ENCODE measurements at regions not wholly inside any gene's neighbourhood (a gene's known extent, or its start where the extent isn't known, plus 50 kb on each side); places are given as distances from the start of the nearest gene placed in this dataset.

GRCh38 chr17:13425390-13425789 is 176.3 kb downstream of the HS3ST3A1 start:
- Histone ChIP-seq H3K23ac (ENCODE audit: insufficient read length) (no peak overlapping the region), H2BK120ac (replicated peaks; ENCODE audit: low read depth, low read length) (no peak overlapping the region), H3K56ac (replicated peaks; ENCODE audit: insufficient read length, low read depth, low read length) (no peak overlapping the region), H3K14ac (ENCODE audit: insufficient read length) (no peak overlapping the region), H3K9ac (replicated peaks in 1 of 4; ENCODE audit: extremely low read depth in 1 of 4, low read depth in 3 of 4, low read length in 3 of 4) (peak overlapping the region in 1 of 4 experiments; percentile 8; a peak in 1 of 7 replicates), H3K4me1 (replicated peaks in 1 of 4; ENCODE audit: control insufficient read depth in 3 of 4, insufficient read depth in 4 of 4, low read length in 3 of 4) (no peaks in the 10 kb centered on the region), H3K79me2 (ENCODE audit: control insufficient read depth in 1 of 2, insufficient read depth in 2 of 2, low read length in 2 of 2) (no peaks in the 10 kb centered on the region), H2BK5ac (ENCODE audit: low read depth, low read length) (no peak overlapping the region), H3K27ac (ENCODE audit: low read depth, low read length) (no peak overlapping the region), H2BK20ac (ENCODE audit: low read length) (no peak overlapping the region), H3K4ac (replicated peaks; ENCODE audit: insufficient read length, low read depth, low read length) (no peak overlapping the region), H2BK12ac (ENCODE audit: low read depth, low read length) (no peak overlapping the region), H3K9me3 (ENCODE audit: insufficient read depth in 2 of 2, low read depth in 1 of 2, low read length in 1 of 2) (no peaks in the 10 kb centered on the region), H3K23me2 (ENCODE audit: low read depth, low read length) (no peaks in the 10 kb centered on the region), H3K36me3 (ENCODE audit: control insufficient read depth in 2 of 4, insufficient read depth in 4 of 4, low read length in 3 of 4) (no peaks in the 10 kb centered on the region), H3K27me3 (replicated peaks in 1 of 4; ENCODE audit: control insufficient read depth in 3 of 4, extremely low read depth in 1 of 4, insufficient read depth in 3 of 4, low read length in 3 of 4) (peaks cover 0 to 1% (median 0%) of the 10 kb centered on the region in 4 experiments; a peak in 1 of 7 replicates), H2BK15ac (ENCODE audit: low read length) (no peak overlapping the region), H2AFZ (ENCODE audit: low read length) (no peak overlapping the region), H3K18ac (ENCODE audit: extremely low read depth, low read length) (no peak overlapping the region), H3K4me2 (ENCODE audit: insufficient read depth in 1 of 2, low read depth in 2 of 2, low read length in 2 of 2) (no peak overlapping the region), H3K79me1 (ENCODE audit: low read depth, low read length) (no peaks in the 10 kb centered on the region), H3K4me3 (ENCODE audit: extremely low read depth in 1 of 4, insufficient read depth in 2 of 4, low read depth in 3 of 4, low read length in 4 of 4) (no peak overlapping the region), H4K8ac (ENCODE audit: extremely low read depth, insufficient read depth, low read length) (no peak overlapping the region), H4K91ac (replicated peaks; ENCODE audit: insufficient read length, low read length) (no peak overlapping the region), H4K20me1 (replicated peaks in 1 of 2; ENCODE audit: control insufficient read depth in 1 of 2, insufficient read depth in 2 of 2, low read length in 2 of 2) (no peaks in the 10 kb centered on the region), H2AK5ac (ENCODE audit: low read depth, low read length) (no peak overlapping the region), H4K5ac (ENCODE audit: insufficient read length, low read depth, low read length) (no peak overlapping the region)
- ChIA-PET CTCF (ENCODE audit: partially characterized antibody) (no interaction called here), POLR2A (ENCODE audit: partially characterized antibody) (no interaction called here)
- 94% methylated on average over 4 of the region's 4 CpGs; no CpG with 5 or more reads in 1 of the 2 experiments for WGBS, 2 experiments (ENCODE audit: extremely low coverage in 1 of 2, insufficient coverage in 1 of 2, insufficient read length in 1 of 2, insufficient replicate concordance in 2 of 2, low coverage in 1 of 2, low lambda C conversion rate in 2 of 2, missing lambda C conversion rate in 1 of 2)
- FAIRE-seq (no peak), DNase-seq (ENCODE audit: low read depth in 1 of 2, low spot score in 2 of 2) (no peak)
- TF ChIP-seq POLR2AphosphoS5 (IDR thresholded peaks at IDR 0.05; ENCODE audit: low read depth, low read length) (no peak), GTF2F1 (IDR thresholded peaks at IDR 0.05; ENCODE audit: borderline replicate concordance, low read depth, low read length) (no peak), BRCA1 (IDR thresholded peaks at IDR 0.05; ENCODE audit: low read depth, low read length) (no peak), FOSL1 (IDR thresholded peaks at IDR 0.05; ENCODE audit: insufficient read depth, low read depth, low read length) (no peak), BACH1 (IDR thresholded peaks at IDR 0.05; ENCODE audit: low read length) (no peak), ASH2L (IDR thresholded peaks at IDR 0.05; ENCODE audit: low read length) (no peak), GABPA (IDR thresholded peaks at IDR 0.05; ENCODE audit: borderline replicate concordance, insufficient read depth, low read length) (no peak), SP4 (IDR thresholded peaks at IDR 0.05; ENCODE audit: low read length) (no peak), ATF3 (IDR thresholded peaks at IDR 0.05; ENCODE audit: insufficient read depth, low read depth, low read length) (no peak), POU5F1 (IDR thresholded peaks at IDR 0.05; ENCODE audit: low read depth, low read length) (no peak), EGR1 (IDR thresholded peaks at IDR 0.05; ENCODE audit: borderline replicate concordance, low read depth, low read length) (no peak), PHF8 (conservative IDR thresholded peaks at IDR 0.05; ENCODE audit: low read depth, low read length) (no peak), CREB1 (IDR thresholded peaks at IDR 0.05) (no peak), EP300 (IDR thresholded peaks at IDR 0.05; ENCODE audit: borderline replicate concordance in 1 of 2, low read depth in 2 of 2, low read length in 2 of 2) (no peak), MAX (IDR thresholded peaks at IDR 0.05) (no peak)
